H1 (cell line): ENCODE measurements at regions not wholly inside any gene's neighbourhood (a gene's known extent, or its start where the extent isn't known, plus 50 kb on each side); places are given as distances from the start of the nearest gene placed in this dataset.

Source experiments
- CTCF ChIA-PET: fragments of 300-600 bp; sonication (Branson Sonifier 250); formaldehyde crosslinking; loops from one replicate; lab custom pipeline; 2021; ENCODE audit not compliant: partially characterized antibody; lab: Charles Lee
- POLR2A ChIA-PET: fragments of 300-600 bp; sonication (Branson Sonifier 250); formaldehyde crosslinking; loops from one replicate; lab custom pipeline; 2021; ENCODE audit warnings: inconsistent platforms; ENCODE audit not compliant: partially characterized antibody; lab: Charles Lee
- DNase-seq, 2 experiments: peaks; one replicate each; pipeline versions ENCODE4 v3.0.0 to v3.0.0-alpha.2; 2010 to 2022; ENCODE audit warnings: low spot score in 2 of 2, low read depth in 1 of 2, mixed read lengths in 1 of 2
- FAIRE-seq: peaks from 2 replicates; lab custom pipeline; 2011; peaks lifted over from hg19 to GRCh38; lab: Jason Lieb, UNC
- H2AFZ ChIP-seq: 2 replicates; pipeline ENCODE4 v1.8.1; 2012; ENCODE audit warnings: low read length, inconsistent platforms
- H2AK5ac ChIP-seq: 2 replicates; pipeline ENCODE4 v1.6.1; 2013; ENCODE audit warnings: low read depth, low read length
- H2BK120ac ChIP-seq: replicated peaks from 2 replicates; pipeline ENCODE3; 2013; ENCODE audit warnings: low read depth, low read length, inconsistent platforms
- H2BK12ac ChIP-seq: 2 replicates; pipeline ENCODE4 v1.6.1; 2013; ENCODE audit warnings: low read depth, low read length
- H2BK15ac ChIP-seq: 2 replicates; pipeline ENCODE4 v1.6.1; 2013; ENCODE audit warnings: low read length
- H2BK20ac ChIP-seq: 2 replicates; pipeline ENCODE4 v1.6.1; 2013; ENCODE audit warnings: low read length
- H2BK5ac ChIP-seq: 2 replicates; pipeline ENCODE4 v1.6.1; 2013; ENCODE audit warnings: low read depth, low read length
- H3K14ac ChIP-seq: 2 replicates; pipeline ENCODE4 v1.6.1; 2013; ENCODE audit warnings: inconsistent platforms; ENCODE audit not compliant: insufficient read length
- H3K18ac ChIP-seq: 2 replicates; pipeline ENCODE4 v1.6.1; 2013; ENCODE audit warnings: low read length; ENCODE audit errors: extremely low read depth
- H3K23ac ChIP-seq: 2 replicates; pipeline ENCODE4 v1.6.1; 2013; ENCODE audit warnings: inconsistent platforms; ENCODE audit not compliant: insufficient read length
- H3K23me2 ChIP-seq: 2 replicates; pipeline ENCODE4 v1.6.1; 2013; ENCODE audit warnings: low read depth, low read length
- H3K27ac ChIP-seq: 2 replicates; pipeline ENCODE4 v1.6.1; 2011; ENCODE audit warnings: low read depth, low read length, inconsistent platforms
- H3K27me3 ChIP-seq, 4 experiments: replicated peaks in 1 of 4; 1 replicate in 1 of 4; 2 replicates in 3 of 4; pipeline versions ENCODE4 v1.6.1 to v1.8.1; 2011 to 2013; ENCODE audit warnings: low read length in 3 of 4, mild to moderate bottlenecking in 3 of 4, inconsistent platforms in 2 of 4, mixed read lengths in 2 of 4, moderate library complexity in 1 of 4; ENCODE audit not compliant: control insufficient read depth in 3 of 4, insufficient read depth in 3 of 4; ENCODE audit errors: extremely low read depth in 1 of 4
- H3K36me3 ChIP-seq, 4 experiments: 2 replicates each; pipeline versions ENCODE4 v1.6.1 to v1.8.1; 2011 to 2013; ENCODE audit warnings: mild to moderate bottlenecking in 4 of 4, low read length in 3 of 4, moderate library complexity in 2 of 4, control low read depth in 1 of 4, inconsistent platforms in 1 of 4; ENCODE audit not compliant: insufficient read depth in 4 of 4, control insufficient read depth in 2 of 4
- H3K4ac ChIP-seq: replicated peaks from 2 replicates; pipeline ENCODE3; 2013; ENCODE audit warnings: low read length, low read depth, mixed read lengths, inconsistent platforms; ENCODE audit not compliant: insufficient read length
- H3K4me1 ChIP-seq, 4 experiments: replicated peaks in 1 of 4; 1 replicate in 1 of 4; 2 replicates in 3 of 4; pipeline versions ENCODE4 v1.6.1 to v1.8.1; 2011 to 2013; ENCODE audit warnings: low read length in 3 of 4, inconsistent platforms in 2 of 4, mixed read lengths in 1 of 4; ENCODE audit not compliant: insufficient read depth in 4 of 4, control insufficient read depth in 3 of 4
- H3K4me2 ChIP-seq, 2 experiments: 2 replicates each; pipeline versions ENCODE4 v1.6.1 to v1.8.1; 2011 to 2013; ENCODE audit warnings: low read depth in 2 of 2, low read length in 2 of 2, control low read depth in 1 of 2, inconsistent platforms in 1 of 2, mild to moderate bottlenecking in 1 of 2; ENCODE audit not compliant: insufficient read depth in 1 of 2
- H3K4me3 ChIP-seq, 4 experiments: fragments of 200-600, 300-600 bp in 1 of 4; sonication (generic), shearing (Covaris generic), sonication (Bioruptor Twin) in 1 of 4; 2 replicates each; pipeline versions ENCODE4 v1.5.1 to v1.8.1; 2011 to 2016; ENCODE audit warnings: low read length in 4 of 4, low read depth in 3 of 4, control low read depth in 2 of 4, inconsistent platforms in 2 of 4, mild to moderate bottlenecking in 2 of 4, mixed read lengths in 1 of 4, moderate library complexity in 1 of 4; ENCODE audit not compliant: insufficient read depth in 2 of 4; ENCODE audit errors: extremely low read depth in 1 of 4
- H3K56ac ChIP-seq: replicated peaks from 2 replicates; pipeline ENCODE3; 2013; ENCODE audit warnings: low read depth, mild to moderate bottlenecking, mixed read lengths, low read length, inconsistent platforms; ENCODE audit not compliant: insufficient read length
- H3K79me1 ChIP-seq: 2 replicates; pipeline ENCODE4 v1.6.1; 2013; ENCODE audit warnings: low read depth, low read length, control low read depth
- H3K79me2 ChIP-seq, 2 experiments: 2 replicates each; pipeline versions ENCODE4 v1.6.1 to v1.8.1; 2012 to 2013; ENCODE audit warnings: low read length in 2 of 2, mild to moderate bottlenecking in 2 of 2, inconsistent platforms in 1 of 2; ENCODE audit not compliant: insufficient read depth in 2 of 2, control insufficient read depth in 1 of 2
- H3K9ac ChIP-seq, 4 experiments: replicated peaks in 1 of 4; 1 replicate in 1 of 4; 2 replicates in 3 of 4; pipeline versions ENCODE4 v1.6.1 to v1.8.1; 2011 to 2013; ENCODE audit warnings: low read depth in 3 of 4, low read length in 3 of 4, control low read depth in 2 of 4, mild to moderate bottlenecking in 2 of 4, moderate library complexity in 2 of 4, inconsistent platforms in 1 of 4; ENCODE audit errors: extremely low read depth in 1 of 4
- H3K9me3 ChIP-seq, 2 experiments: 2 replicates each; pipeline versions ENCODE4 v1.6.1 to v1.8.1; 2012 to 2013; ENCODE audit warnings: mild to moderate bottlenecking in 2 of 2, moderate library complexity in 2 of 2, control low read depth in 1 of 2, inconsistent platforms in 1 of 2, low read depth in 1 of 2, low read length in 1 of 2, mixed read lengths in 1 of 2; ENCODE audit not compliant: insufficient read depth in 2 of 2
- H4K20me1 ChIP-seq, 2 experiments: replicated peaks in 1 of 2; 2 replicates each; pipeline versions ENCODE3 to v1.8.1; 2011 to 2013; ENCODE audit warnings: inconsistent platforms in 2 of 2, low read length in 2 of 2, mild to moderate bottlenecking in 1 of 2; ENCODE audit not compliant: insufficient read depth in 2 of 2, control insufficient read depth in 1 of 2
- H4K5ac ChIP-seq: 2 replicates; pipeline ENCODE4 v1.6.1; 2013; ENCODE audit warnings: low read length, low read depth, mixed read lengths, inconsistent platforms; ENCODE audit not compliant: insufficient read length
- H4K8ac ChIP-seq: 2 replicates; pipeline ENCODE4 v1.8.0; 2013; ENCODE audit warnings: mild to moderate bottlenecking, moderate library complexity, low read length, inconsistent platforms; ENCODE audit not compliant: insufficient read depth; ENCODE audit errors: extremely low read depth
- H4K91ac ChIP-seq: replicated peaks from 2 replicates; pipeline ENCODE3; 2013; ENCODE audit warnings: low read length, mixed read lengths, inconsistent platforms; ENCODE audit not compliant: insufficient read length
- EGR1 ChIP-seq: IDR thresholded peaks from 2 replicates; pipeline ENCODE4 v1.6.1; 2011; ENCODE audit warnings: low read depth, low read length, borderline replicate concordance
- JUN ChIP-seq: IDR thresholded peaks from 2 replicates; pipeline ENCODE4 v1.6.1; 2011; ENCODE audit warnings: low read depth, mild to moderate bottlenecking, improper control_type of control experiment, low read length
- POLR2A ChIP-seq, 2 experiments: IDR thresholded peaks; 1 replicate in 1 of 2; 2 replicates in 1 of 2; pipeline ENCODE4 v1.6.1; 2011; ENCODE audit warnings: low read depth in 2 of 2, low read length in 2 of 2, mild to moderate bottlenecking in 2 of 2; ENCODE audit errors: control extremely low read depth in 1 of 2
- POU5F1 ChIP-seq: IDR thresholded peaks from 2 replicates; pipeline ENCODE4 v1.6.1; 2011; ENCODE audit warnings: low read depth, mild to moderate bottlenecking, low read length, moderate library complexity
- RXRA ChIP-seq: IDR thresholded peaks from 2 replicates; pipeline ENCODE4 v1.6.1; 2011; ENCODE audit warnings: low read depth, mild to moderate bottlenecking, low read length, moderate library complexity; ENCODE audit not compliant: insufficient read depth
- SP1 ChIP-seq: IDR thresholded peaks from 2 replicates; pipeline ENCODE4 v1.6.1; 2011; ENCODE audit warnings: low read depth, low read length
- TCF12 ChIP-seq: IDR thresholded peaks from 2 replicates; pipeline ENCODE4 v1.6.1; 2011; ENCODE audit warnings: low read depth, mild to moderate bottlenecking, low read length
- TEAD4 ChIP-seq: IDR thresholded peaks from 2 replicates; pipeline ENCODE4 v1.6.1; 2012; ENCODE audit warnings: low read depth, low read length, inconsistent platforms, mixed read lengths
- WGBS, 2 experiments: shearing (Covaris generic) in 1 of 2; methylation state at CpG; one replicate each; pipeline versions ENCODE4 v1.1.6 to v1.1.7; 2013 to 2015; ENCODE audit warnings: low lambda C conversion rate in 2 of 2, mixed read lengths in 2 of 2, inconsistent platforms in 1 of 2, low coverage in 1 of 2, missing lambda C conversion rate in 1 of 2; ENCODE audit not compliant: insufficient replicate concordance in 2 of 2, insufficient coverage in 1 of 2, insufficient read length in 1 of 2; ENCODE audit errors: extremely low coverage in 1 of 2, missing lambda C conversion rate in 1 of 2; 5-methylcytosine and 5-hydroxymethylcytosine counted together
- TF ChIP-seq, protein P1 (sequence below): IDR thresholded peaks from 2 replicates; pipeline ENCODE4 v1.6.1; 2011; ENCODE audit warnings: low read length, improper control_type of control experiment
- TF ChIP-seq, protein P2 (sequence below), 3 experiments: IDR thresholded peaks; 1 replicate in 2 of 3; 2 replicates in 1 of 3; pipeline versions ENCODE4 v1.5.1 to v1.6.1; 2011; ENCODE audit warnings: low read length in 3 of 3, mild to moderate bottlenecking in 3 of 3, inconsistent platforms in 2 of 3, low read depth in 1 of 3, moderate library complexity in 1 of 3; ENCODE audit not compliant: insufficient read depth in 1 of 3; ENCODE audit errors: control extremely low read depth in 1 of 3

DNA sequence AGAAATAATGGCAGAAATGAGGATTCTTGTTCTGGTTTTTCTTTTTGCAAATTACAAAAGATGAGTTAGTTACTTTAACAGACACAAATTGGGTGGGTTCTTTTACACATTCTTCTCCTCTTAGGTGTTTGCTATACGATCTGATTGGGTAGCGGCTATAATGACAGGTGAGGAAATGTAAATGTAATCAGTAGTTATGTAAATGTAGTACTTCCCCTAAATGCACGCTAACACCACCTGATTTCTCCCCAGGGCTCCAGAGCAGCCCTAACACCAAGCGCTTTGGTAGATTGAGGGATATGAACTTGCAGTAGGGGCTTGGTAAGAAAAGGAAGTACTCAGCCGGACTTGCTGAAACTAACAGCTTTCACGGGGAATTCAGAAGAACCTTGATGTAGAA is 499.4 kb upstream of the NOX3 start:
- DNase-seq (peak in 1 of 2 experiments; percentile 53), FAIRE-seq (peak; percentile 80)
- Histone ChIP-seq H3K23ac (no peak overlapping the region), H4K5ac (peak overlapping the region; percentile 51), H4K8ac (no peak overlapping the region), H3K27ac (no peak overlapping the region), H2AFZ (no peak overlapping the region), H2BK20ac (no peak overlapping the region), H3K14ac (no peak overlapping the region), H2BK120ac (peak overlapping the region; percentile 52), H3K4ac (no peak overlapping the region), H4K20me1 (no peaks in the 10 kb centered on the region), H3K18ac (no peak overlapping the region; the same call in 1 of the 2 replicates), H2AK5ac (no peak overlapping the region), H3K36me3 (peaks cover 0 to 2% (median 0%) of the 10 kb centered on the region in 4 experiments; a peak in 1 of 8 replicates), H3K9me3 (no peaks in the 10 kb centered on the region), H2BK15ac (no peak overlapping the region), H2BK12ac (no peak overlapping the region), H3K4me1 (peaks cover 0 to 10% (median 7%) of the 10 kb centered on the region in 4 experiments; a peak in 3 of 7 replicates), H3K27me3 (no peaks in the 10 kb centered on the region), H3K4me3 (peak overlapping the region in 1 of 4 experiments; percentile 27; a peak in 1 of 8 replicates), H3K4me2 (peak overlapping the region; percentile 0 to 30; a peak in 2 of 4 replicates), H3K23me2 (no peaks in the 10 kb centered on the region), H3K79me1 (no peaks in the 10 kb centered on the region), H3K56ac (no peak overlapping the region), H4K91ac (no peak overlapping the region), H3K79me2 (no peaks in the 10 kb centered on the region), H3K9ac (peak overlapping the region in 1 of 4 experiments; percentile 2; a peak in 2 of 7 replicates), H2BK5ac (no peak overlapping the region)
- POLR2A ChIA-PET = no interaction called here
- 14% methylated on average over 6 of the region's 6 CpGs; no CpG with 5 or more reads in 1 of the 2 experiments for WGBS, 2 experiments
- CTCF ChIA-PET = no interaction called here
- TF ChIP-seq SP1 (peak; percentile 51; the same call in 1 of the 2 replicates), EGR1 (no peak), JUN (peak; percentile 95), TCF12 (peak; percentile 60; the same call in 1 of the 2 replicates), TEAD4 (0 out of 2 replicates have a peak, but pooled peaks have one; percentile 20), RXRA (no peak), POLR2A (IDR thresholded peaks at IDR 0.05; ENCODE audit: control extremely low read depth in 1 of 2, low read depth in 2 of 2, low read length in 2 of 2) (0 out of 3 replicates have a peak, but pooled peaks of 1 of the 2 experiments have one; percentile 50), POU5F1 (peak; percentile 50; the same call in 1 of the 2 replicates)
- TF ChIP-seq, protein P1, sequence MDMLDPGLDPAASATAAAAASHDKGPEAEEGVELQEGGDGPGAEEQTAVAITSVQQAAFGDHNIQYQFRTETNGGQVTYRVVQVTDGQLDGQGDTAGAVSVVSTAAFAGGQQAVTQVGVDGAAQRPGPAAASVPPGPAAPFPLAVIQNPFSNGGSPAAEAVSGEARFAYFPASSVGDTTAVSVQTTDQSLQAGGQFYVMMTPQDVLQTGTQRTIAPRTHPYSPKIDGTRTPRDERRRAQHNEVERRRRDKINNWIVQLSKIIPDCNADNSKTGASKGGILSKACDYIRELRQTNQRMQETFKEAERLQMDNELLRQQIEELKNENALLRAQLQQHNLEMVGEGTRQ = 0 out of 2 replicates have a peak, but pooled peaks have one; percentile 7
- TF ChIP-seq, protein P2, sequence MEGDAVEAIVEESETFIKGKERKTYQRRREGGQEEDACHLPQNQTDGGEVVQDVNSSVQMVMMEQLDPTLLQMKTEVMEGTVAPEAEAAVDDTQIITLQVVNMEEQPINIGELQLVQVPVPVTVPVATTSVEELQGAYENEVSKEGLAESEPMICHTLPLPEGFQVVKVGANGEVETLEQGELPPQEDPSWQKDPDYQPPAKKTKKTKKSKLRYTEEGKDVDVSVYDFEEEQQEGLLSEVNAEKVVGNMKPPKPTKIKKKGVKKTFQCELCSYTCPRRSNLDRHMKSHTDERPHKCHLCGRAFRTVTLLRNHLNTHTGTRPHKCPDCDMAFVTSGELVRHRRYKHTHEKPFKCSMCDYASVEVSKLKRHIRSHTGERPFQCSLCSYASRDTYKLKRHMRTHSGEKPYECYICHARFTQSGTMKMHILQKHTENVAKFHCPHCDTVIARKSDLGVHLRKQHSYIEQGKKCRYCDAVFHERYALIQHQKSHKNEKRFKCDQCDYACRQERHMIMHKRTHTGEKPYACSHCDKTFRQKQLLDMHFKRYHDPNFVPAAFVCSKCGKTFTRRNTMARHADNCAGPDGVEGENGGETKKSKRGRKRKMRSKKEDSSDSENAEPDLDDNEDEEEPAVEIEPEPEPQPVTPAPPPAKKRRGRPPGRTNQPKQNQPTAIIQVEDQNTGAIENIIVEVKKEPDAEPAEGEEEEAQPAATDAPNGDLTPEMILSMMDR (IDR thresholded peaks at IDR 0.05; ENCODE audit: control extremely low read depth in 1 of 3, insufficient read depth in 1 of 3, low read depth in 1 of 3, low read length in 3 of 3) = no peak
